Keratinocyte (primary cell): ENCODE measurements at regions not wholly inside any gene's neighbourhood (a gene's known extent, or its start where the extent isn't known, plus 50 kb on each side); places are given as distances from the start of the nearest gene placed in this dataset.

Experiments used
- EZH2 ChIP-seq: IDR thresholded peaks from one replicate; pipeline ENCODE4 v1.6.1; 2012; ENCODE audit warnings: inconsistent platforms, mild to moderate bottlenecking, low read length, moderate library complexity
- TF ChIP-seq, protein P1 (sequence below), 3 experiments: IDR thresholded peaks in 1 of 3; conservative IDR thresholded peaks in 1 of 3; optimal IDR thresholded peaks in 1 of 3; 2 replicates in 2 of 3; 3 replicates in 1 of 3; pipeline versions ENCODE3 to v1.5.1; 2011; ENCODE audit warnings: low read length in 3 of 3, mild to moderate bottlenecking in 3 of 3, moderate library complexity in 2 of 3, control low read depth in 1 of 3, inconsistent platforms in 1 of 3; ENCODE audit not compliant: insufficient read depth in 2 of 3; ENCODE audit errors: extremely low read depth in 1 of 3

DNA sequence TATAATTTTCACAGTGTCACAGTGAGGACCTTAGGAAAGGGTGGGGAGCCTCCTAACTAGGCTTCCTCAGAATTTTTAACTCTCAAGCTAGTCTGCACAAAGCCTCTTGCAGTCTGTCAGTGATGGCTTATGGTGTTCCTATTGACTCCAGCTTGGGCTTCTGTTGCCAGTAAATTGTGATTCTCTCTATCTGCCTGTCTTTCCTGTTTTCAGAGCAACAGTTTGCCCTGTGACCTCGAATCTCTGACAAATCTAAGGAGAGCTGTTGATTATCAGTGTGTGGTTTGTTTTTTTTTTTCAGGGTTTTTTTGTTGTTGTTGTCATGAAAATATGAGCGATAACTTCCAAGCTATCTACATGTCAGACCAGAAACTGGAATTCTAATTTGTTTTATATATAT lies 423.2 kb upstream of the B3GALT2 start:
- TF ChIP-seq, protein P1, sequence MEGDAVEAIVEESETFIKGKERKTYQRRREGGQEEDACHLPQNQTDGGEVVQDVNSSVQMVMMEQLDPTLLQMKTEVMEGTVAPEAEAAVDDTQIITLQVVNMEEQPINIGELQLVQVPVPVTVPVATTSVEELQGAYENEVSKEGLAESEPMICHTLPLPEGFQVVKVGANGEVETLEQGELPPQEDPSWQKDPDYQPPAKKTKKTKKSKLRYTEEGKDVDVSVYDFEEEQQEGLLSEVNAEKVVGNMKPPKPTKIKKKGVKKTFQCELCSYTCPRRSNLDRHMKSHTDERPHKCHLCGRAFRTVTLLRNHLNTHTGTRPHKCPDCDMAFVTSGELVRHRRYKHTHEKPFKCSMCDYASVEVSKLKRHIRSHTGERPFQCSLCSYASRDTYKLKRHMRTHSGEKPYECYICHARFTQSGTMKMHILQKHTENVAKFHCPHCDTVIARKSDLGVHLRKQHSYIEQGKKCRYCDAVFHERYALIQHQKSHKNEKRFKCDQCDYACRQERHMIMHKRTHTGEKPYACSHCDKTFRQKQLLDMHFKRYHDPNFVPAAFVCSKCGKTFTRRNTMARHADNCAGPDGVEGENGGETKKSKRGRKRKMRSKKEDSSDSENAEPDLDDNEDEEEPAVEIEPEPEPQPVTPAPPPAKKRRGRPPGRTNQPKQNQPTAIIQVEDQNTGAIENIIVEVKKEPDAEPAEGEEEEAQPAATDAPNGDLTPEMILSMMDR (optimal IDR thresholded peaks at IDR 0.05 in 1 of 3, IDR thresholded peaks at IDR 0.05 in 1 of 3, conservative IDR thresholded peaks at IDR 0.05 in 1 of 3; ENCODE audit: extremely low read depth in 1 of 3, insufficient read depth in 2 of 3, low read length in 3 of 3), result no peak
- TF ChIP-seq EZH2, result no peak
